HG03039 (cell line): ENCODE measurements at regions not wholly inside any gene's neighbourhood (a gene's known extent, or its start where the extent isn't known, plus 50 kb on each side); places are given as distances from the start of the nearest gene placed in this dataset.
"Not testable (repeated sequence)": the region's sequence is repeated elsewhere in the genome, so short reads cannot be mapped to it uniquely, and the experiment has no call there.

ENCODE experiments used
- ATAC-seq: cut with Tn5 transposase; IDR thresholded peaks from one replicate; pipeline ENCODE4 v1.9.1; 2021; ENCODE audit warnings: mild to moderate bottlenecking, moderate library complexity; ENCODE audit not compliant: unreplicated experiment

GRCh38 chr11:127800989-127801688 is 786.2 kb downstream of the ETS1 start:
- ATAC-seq = no peak

DNA sequence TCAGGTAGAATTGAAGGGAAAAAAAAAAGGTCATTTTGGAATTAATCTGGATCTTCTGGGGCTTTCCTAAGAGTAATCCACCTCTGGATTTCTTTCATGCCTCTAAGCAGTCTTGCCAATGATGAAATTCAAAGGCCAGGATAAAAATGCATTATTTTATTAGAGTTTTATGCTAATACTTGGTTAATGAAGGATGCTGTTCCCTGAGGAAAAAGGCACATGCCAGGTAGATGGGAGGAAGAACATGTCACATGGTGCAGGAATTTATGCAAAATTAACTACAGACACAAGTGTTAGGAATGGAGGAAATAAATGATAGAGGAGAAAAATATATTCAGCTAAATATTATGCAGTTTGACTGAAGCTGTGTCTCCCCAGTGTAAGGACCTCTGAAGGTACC is 792.0 kb downstream of the ETS1 start:
- no peak for ATAC-seq

DNA sequence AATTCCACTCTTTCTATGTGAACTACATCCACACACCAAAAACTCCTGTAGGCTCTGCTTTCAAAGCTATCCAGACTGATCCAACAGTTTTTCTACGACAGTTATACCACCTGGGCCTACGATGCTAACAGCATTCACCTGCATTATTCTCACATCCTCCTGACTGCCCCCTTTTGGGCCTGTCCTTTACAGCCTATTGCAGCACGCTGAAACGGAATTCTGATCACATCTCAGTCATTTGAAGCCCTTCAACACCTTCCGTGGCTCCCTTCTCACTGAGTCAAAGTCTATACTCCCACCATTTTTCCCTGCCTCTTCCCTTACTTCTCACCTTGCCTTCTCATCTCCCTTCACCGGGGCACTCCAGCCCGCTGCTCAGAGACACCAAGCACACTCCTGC is 791.3 kb upstream of the KIRREL3 start:
- no peak for ATAC-seq

DNA sequence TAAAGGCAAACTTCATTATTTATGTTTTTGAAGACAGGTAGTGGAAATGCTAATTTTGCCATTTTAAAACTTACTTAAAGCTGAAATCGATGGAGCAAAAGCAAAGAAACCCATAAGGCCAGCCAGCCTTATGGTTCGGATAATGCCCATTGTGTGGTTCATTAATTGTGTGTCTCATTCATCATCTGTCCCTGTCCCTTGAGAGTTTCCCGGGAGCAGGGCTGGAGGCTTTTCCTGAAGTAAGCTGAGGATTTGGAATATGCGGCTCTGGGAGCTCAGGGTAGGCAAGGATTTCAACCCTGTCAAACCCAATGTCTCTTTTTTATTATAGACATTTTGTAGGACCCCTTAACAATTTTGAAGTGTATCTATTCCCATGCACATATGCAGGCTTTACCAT is 790.0 kb upstream of the KIRREL3 start:
- ATAC-seq = no peak

GRCh38 chr11:127789927-127790326 is 789.4 kb upstream of the KIRREL3 start:
- ATAC-seq = no peak

DNA sequence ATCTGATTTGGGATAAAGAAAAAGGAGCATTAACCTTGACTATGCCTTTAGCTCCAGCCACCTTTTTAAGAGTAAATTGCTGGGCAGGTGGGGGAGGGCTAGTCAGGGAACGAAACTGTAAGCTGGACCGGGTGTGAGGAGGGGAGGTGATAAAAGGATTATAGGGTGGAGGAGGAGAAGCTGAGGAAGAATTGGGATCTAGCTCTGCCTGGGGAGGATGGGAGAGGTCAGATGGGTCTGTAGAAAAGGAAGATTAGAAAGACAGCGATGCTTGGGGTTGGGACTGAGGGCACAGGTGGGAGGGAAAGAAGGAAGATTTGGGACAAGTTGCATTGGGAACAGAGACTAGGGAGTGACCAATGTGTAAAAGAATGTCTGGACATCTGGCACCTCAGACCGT is 772.4 kb upstream of the KIRREL3 start:
- not testable (repeated sequence) for ATAC-seq

DNA sequence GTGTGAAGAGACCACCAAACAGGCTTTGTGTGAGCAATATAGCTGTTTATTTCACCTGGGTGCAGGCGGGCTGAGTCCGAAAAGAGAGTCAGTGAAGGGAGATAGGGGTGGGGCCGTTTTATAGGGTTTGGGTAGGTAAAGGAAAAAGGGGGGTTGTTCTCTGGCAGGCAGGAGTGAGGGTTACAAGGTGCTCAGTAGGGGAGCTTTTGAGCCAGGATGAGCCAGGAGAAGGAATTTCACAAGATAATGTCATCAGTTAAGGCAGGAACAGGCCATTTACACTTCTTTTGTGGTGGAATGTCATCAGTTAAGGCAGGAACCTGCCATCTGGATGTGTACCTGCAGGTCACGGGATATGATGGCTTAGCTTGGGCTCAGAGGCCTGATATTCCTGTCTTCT is 768.4 kb upstream of the KIRREL3 start:
- ATAC-seq = not testable (repeated sequence)

DNA sequence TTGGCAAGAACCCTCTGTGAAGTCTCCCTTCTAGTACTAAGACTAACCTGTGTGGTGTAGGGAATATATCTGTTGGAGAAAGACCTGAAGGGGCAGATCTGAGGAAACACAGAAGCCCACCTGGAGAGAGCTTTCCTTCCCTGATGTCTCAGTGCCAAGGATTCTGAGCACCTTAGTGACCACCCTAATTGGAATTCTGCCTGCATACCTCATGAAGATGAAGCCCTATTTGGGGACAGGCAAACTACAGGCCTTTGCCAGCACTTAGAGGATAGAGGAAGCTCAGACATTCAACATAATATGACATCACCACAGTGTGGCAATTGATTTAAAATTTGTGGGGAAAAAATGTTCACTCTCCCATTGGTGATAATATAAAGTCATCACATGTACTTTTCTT is 766.2 kb upstream of the KIRREL3 start:
- no peak for ATAC-seq

GRCh38 chr11:127738771-127739286 is 738.3 kb upstream of the KIRREL3 start:
- no peak for ATAC-seq

GRCh38 chr11:127737499-127737898 is 736.9 kb upstream of the KIRREL3 start:
- no peak for ATAC-seq

- no peak for ATAC-seq
Measured at GRCh38 chr11:127733552-127733951, 733.0 kb upstream of the KIRREL3 start.

DNA sequence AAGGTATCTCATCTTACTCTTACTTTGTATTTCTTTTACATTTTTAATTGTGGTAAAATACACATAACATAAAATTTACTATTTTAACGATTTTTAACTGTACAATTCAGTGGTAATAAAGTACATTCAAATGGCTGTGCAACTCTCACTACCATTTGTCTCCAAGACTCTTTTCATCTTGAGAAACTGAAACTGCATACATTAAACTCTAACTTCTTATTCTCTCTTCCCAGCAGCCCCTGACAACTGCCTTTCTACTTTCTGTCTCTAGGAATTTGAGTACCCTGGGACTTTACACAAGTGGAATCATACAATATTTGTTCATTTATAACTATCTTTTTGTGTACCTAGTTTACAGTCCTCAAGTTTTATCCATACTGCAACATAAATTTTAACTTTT is 725.8 kb upstream of the KIRREL3 start:
- ATAC-seq = no peak

DNA sequence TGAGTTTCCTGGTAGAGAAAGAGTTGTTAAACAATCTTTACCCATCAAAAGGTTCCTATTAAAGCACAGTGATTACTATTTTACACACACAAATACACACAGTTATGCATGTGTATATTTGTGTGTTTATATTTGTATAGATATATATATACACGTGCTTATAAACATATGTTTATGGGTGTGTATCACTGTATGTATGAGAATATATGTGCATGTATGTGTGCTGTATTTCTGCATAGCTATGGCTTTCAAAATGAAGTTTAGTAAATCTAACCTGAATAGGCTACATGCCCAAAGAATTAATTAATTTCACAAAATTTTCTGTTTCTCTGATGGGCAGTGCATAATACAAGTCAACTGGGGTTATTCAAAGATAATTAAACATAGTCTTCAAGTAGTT is 723.1 kb upstream of the KIRREL3 start:
- no peak for ATAC-seq

DNA sequence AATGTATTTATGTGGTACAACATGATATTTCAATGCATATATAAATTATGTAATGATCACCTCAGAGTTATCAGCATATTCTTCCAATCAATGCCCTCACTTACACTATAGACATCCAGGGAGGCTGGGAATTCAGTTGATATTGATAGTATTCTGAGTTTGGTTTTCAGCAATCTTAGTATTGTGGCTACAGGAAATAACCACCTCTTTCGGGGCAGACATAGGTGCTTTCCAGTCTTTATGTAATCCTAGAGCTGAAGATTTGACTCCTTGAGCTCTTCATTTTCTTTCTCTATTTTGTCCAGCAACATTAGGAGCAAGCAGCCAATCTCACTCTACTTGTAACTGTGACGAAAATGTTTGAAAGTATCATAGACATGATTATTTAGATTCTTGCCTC is 712.7 kb upstream of the KIRREL3 start:
- no peak for ATAC-seq

GRCh38 chr11:127711748-127712147 is 711.2 kb upstream of the KIRREL3 start:
- ATAC-seq = no peak

DNA sequence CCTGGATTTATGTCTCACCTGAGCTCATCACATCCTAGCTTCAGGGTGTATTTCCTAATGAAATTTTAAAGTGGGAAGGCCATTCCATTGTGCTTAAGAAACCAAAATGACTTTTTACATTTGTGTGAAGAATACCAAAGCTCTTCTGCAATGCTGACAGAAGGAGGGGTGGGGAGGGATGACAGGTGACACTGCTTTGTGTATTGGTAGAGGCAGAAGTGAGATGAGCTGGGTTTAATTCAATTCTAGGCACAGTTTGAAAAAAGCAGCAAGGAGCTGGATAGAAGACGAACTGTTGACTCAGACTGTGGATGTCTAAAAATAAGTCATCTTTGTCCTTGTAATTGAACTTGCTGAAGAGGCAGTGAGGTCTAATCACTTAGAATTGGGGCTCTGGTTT is 710.3 kb upstream of the KIRREL3 start:
- ATAC-seq = no peak

- no peak for ATAC-seq
Measured at GRCh38 chr11:127709960-127710359, 709.4 kb upstream of the KIRREL3 start.

DNA sequence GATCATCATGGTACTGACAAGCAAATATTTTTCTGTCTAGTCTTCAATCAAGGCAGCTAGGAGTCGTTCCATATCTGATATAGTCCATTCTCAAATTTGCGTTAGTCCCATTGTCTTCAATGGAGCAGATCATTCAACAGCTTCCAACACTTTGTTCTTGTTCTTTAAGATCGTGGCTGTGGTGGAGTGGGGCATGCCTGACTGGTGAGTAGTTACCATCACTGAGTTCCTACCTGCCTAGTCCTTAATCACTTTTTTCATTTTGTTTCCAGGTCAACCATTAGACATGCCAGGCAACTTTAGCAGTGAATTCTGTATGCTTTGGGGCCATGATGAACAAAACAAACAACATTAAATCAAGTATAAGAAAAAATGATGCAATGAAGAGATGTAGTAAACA is 693.1 kb upstream of the KIRREL3 start:
- ATAC-seq = no peak

DNA sequence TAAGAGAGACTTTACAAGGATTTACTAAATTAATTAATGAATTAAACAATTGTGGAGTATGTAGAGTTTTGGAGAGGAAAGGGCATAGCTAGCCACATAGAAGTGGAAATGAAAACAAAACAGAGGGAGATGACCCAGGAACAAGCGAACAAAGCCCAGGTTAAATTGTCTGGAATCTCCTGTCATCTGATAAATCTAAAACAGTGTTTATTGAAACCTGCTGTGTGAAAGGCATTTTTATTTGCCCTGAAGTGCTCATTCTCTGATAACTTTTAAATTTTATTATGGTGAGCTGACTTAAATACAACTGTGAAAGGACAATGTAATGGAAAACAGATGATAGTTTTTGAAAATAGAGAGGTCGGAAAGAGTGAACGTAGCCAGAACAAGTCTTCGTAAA is 682.8 kb upstream of the KIRREL3 start:
- ATAC-seq = no peak

GRCh38 chr11:127679816-127680545 is 679.4 kb upstream of the KIRREL3 start:
- ATAC-seq = no peak

- no peak for ATAC-seq
Measured at GRCh38 chr11:127678631-127679030, 678.1 kb upstream of the KIRREL3 start.

DNA sequence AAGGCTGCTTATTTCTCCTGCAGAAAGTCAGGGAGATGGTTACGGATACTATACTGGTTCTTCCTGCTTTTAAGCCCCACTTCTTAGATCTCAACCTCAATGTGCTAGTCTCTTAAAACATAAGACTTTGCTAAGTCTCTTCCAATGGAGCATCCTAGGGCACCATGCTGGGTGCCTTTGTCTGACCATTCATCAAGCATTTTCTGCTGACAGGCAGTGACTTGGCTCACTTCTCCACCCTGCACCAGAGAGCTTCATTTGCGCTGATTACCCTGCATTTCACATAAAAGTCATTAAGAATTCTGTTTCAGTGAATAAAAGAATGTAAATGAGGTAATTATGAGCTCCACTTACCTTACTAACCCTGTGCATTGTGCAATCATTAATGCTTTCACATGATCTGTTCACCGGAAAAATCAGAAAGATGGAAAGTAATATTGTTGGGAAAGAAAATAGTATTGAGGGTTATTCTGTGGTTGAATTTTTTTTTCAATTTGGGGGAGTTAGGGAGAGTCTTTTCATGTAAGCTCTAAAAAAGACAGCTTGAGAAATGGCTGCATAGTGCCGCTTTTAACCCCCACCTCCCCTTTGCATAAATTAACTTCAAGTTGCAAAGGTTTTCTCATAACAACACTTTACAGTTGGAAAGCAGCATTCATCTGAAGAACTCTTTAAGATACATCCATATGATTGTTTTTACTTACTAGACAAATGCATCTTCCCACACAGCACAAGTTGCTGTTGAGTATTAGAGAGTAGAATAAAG is 677.3 kb upstream of the KIRREL3 start:
- ATAC-seq = no peak
